ENCODE measurements at regions not wholly inside any gene's neighbourhood (a gene's known extent, or its start where the extent isn't known, plus 50 kb on each side); places are given as distances from the start of the nearest gene placed in this dataset.

- TF ChIP-seq POLR2AphosphoS5 (IDR thresholded peaks at IDR 0.05): no peak
- no peak for TF ChIP-seq CTCF (IDR thresholded peaks at IDR 0.05)
- TF ChIP-seq POLR2A (IDR thresholded peaks at IDR 0.05): no peak
- no peak for TF ChIP-seq EP300 (IDR thresholded peaks at IDR 0.05)
- Histone ChIP-seq H3K4me3 (no peak overlapping the region), H3K9me3 (no peaks in the 10 kb centered on the region), H3K27ac (no peak overlapping the region), H3K4me1 (no peaks in the 10 kb centered on the region), H3K27me3 (no peaks in the 10 kb centered on the region), H3K36me3 (no peaks in the 10 kb centered on the region)
- DNase-seq: no peak
- WGBS, 5 donors: 45 to 88% (median 66%) methylated on average over 1 of the region's 1 CpG
- intact Hi-C loops (cut with DNase I; ENCODE audit: low total_unique reads): no loop called here
These were observed 549.4 kb upstream of the API5 start for GRCh38 chr11:42762348-42762747.

- H3K9me3 ChIP-seq: no peaks in the 10 kb centered on the region
- WGBS, 5 donors: 88 to 94% (median 92%) methylated on average over 2 of the region's 2 CpGs
- H3K36me3 ChIP-seq: no peaks in the 10 kb centered on the region
- no peaks in the 10 kb centered on the region for H3K4me1 ChIP-seq
- H3K27me3 ChIP-seq: no peaks in the 10 kb centered on the region
- DNase-seq: no peak
- intact Hi-C loops (cut with DNase I; ENCODE audit: low total_unique reads): no loop called here
- TF ChIP-seq POLR2AphosphoS5 (IDR thresholded peaks at IDR 0.05) (no peak), POLR2A (IDR thresholded peaks at IDR 0.05) (no peak), EP300 (IDR thresholded peaks at IDR 0.05) (no peak), CTCF (IDR thresholded peaks at IDR 0.05) (no peak)
- H3K27ac ChIP-seq: no peak overlapping the region
- H3K4me3 ChIP-seq: no peak overlapping the region
These were observed 546.9 kb upstream of the API5 start for GRCh38 chr11:42764936-42765335.

GRCh38 chr11:42768576-42768975 lies 543.2 kb upstream of the API5 start:
- Histone ChIP-seq H3K36me3 (no peaks in the 10 kb centered on the region), H3K27ac (no peak overlapping the region), H3K4me1 (no peaks in the 10 kb centered on the region), H3K9me3 (no peaks in the 10 kb centered on the region), H3K27me3 (no peaks in the 10 kb centered on the region), H3K4me3 (no peak overlapping the region)
- intact Hi-C loops (cut with DNase I; ENCODE audit: low total_unique reads): no loop called here
- no peak for DNase-seq
- WGBS, 5 donors: 40 to 59% (median 48%) methylated on average over 2 of the region's 2 CpGs
- TF ChIP-seq POLR2AphosphoS5 (IDR thresholded peaks at IDR 0.05): no peak
- no peak for TF ChIP-seq CTCF (IDR thresholded peaks at IDR 0.05)
- TF ChIP-seq EP300 (IDR thresholded peaks at IDR 0.05): no peak
- TF ChIP-seq POLR2A (IDR thresholded peaks at IDR 0.05): no peak

DNA sequence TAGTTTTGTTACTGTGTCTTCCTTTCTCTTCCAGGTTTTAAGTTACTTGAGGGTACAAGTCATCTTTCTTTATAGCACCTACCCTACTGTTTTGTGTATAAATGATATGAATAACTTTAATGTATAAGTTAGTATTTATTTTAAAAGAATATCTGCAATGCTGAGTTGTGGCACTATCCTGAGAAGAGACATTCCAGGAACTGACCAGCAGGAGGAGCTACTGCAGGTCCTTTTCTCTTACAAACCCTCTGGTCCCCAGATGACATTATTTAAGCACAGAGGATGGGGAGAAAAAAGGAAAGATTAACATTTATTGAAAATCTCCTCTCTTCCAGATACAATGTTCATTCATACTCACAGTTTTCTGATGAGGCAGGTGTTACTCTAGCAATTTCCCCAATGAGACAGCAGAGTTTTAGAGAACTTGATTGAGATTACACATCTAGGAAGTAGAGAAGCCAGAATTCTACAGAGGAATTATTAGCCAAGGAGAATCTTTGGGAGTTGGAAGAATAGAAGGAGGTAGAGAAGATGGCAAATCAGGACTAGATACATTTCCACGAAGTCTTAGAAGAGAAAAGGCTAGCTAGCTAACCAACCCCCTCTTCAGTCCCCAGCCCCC lies 541.2 kb upstream of the API5 start:
- H3K27me3 ChIP-seq: no peaks in the 10 kb centered on the region
- H3K36me3 ChIP-seq: no peaks in the 10 kb centered on the region
- TF ChIP-seq POLR2A (IDR thresholded peaks at IDR 0.05) (no peak), POLR2AphosphoS5 (IDR thresholded peaks at IDR 0.05) (no peak), EP300 (IDR thresholded peaks at IDR 0.05) (no peak), CTCF (IDR thresholded peaks at IDR 0.05) (peak in 3 of 7 experiments; percentile 20 to 30 (median 24))
- H3K27ac ChIP-seq: no peak overlapping the region
- peak in 1 of 2 donors; percentile 59 for DNase-seq
- no peaks in the 10 kb centered on the region for H3K4me1 ChIP-seq
- no peak overlapping the region for H3K4me3 ChIP-seq
- intact Hi-C loops (cut with DNase I; ENCODE audit: low total_unique reads): no loop called here
- WGBS, 5 donors: 6 to 29% (median 20%) methylated on average over 1 of the region's 1 CpG
- H3K9me3 ChIP-seq: no peaks in the 10 kb centered on the region

All from stomach (tissue), 8 donors.